ENCODE measurements at regions not wholly inside any gene's neighbourhood (a gene's known extent, or its start where the extent isn't known, plus 50 kb on each side); places are given as distances from the start of the nearest gene placed in this dataset.

DNA sequence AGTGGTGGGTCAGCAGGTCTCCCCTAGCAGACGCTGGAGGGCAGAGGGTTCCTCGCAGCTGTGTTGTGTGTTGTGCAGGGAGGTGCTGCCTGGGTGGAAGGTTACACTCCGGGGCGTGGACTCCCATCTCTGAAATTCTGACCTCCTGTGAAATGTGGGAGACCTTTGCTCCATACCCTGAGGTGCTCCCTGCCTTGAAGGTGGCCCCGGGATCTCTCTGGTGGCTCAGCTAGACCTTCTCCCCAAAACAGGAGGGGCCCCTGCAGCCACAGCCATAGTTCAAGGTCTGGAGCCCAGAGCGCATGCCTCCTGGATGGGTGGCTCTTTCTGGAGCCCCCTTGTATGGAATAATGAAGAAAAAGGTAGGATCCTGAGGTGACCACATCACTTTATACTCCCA is 70.2 kb downstream of the SOX1 start:
- H2AFZ ChIP-seq (ENCODE audit: low read depth, low read length), result no peak overlapping the region
- no peak overlapping the region for H3K27ac ChIP-seq (ENCODE audit: low read length)
- no peaks in the 10 kb centered on the region for H3K27me3 ChIP-seq (ENCODE audit: insufficient read depth, low read depth, low read length)
- no peaks in the 10 kb centered on the region for H3K79me2 ChIP-seq (replicated peaks; ENCODE audit: insufficient read depth, low read length)
- no peaks in the 10 kb centered on the region for H3K9me3 ChIP-seq (ENCODE audit: low read length)
- TF ChIP-seq RAD21 (conservative IDR thresholded peaks at IDR 0.05) (no peak), SMC3 (conservative IDR thresholded peaks at IDR 0.05; ENCODE audit: poor library complexity) (no peak), EZH2 (IDR thresholded peaks at IDR 0.05; ENCODE audit: borderline replicate concordance, insufficient read depth, low read length, poor library complexity, severe bottlenecking) (no peak), EP300 (conservative IDR thresholded peaks at IDR 0.05; ENCODE audit: poor library complexity, severe bottlenecking) (no peak), MXI1 (conservative IDR thresholded peaks at IDR 0.05; ENCODE audit: poor library complexity, severe bottlenecking) (no peak), TAF1 (IDR thresholded peaks at IDR 0.05; ENCODE audit: low read depth) (no peak), POLR2AphosphoS5 (IDR thresholded peaks at IDR 0.05) (no peak)
- TF ChIP-seq, protein P1, sequence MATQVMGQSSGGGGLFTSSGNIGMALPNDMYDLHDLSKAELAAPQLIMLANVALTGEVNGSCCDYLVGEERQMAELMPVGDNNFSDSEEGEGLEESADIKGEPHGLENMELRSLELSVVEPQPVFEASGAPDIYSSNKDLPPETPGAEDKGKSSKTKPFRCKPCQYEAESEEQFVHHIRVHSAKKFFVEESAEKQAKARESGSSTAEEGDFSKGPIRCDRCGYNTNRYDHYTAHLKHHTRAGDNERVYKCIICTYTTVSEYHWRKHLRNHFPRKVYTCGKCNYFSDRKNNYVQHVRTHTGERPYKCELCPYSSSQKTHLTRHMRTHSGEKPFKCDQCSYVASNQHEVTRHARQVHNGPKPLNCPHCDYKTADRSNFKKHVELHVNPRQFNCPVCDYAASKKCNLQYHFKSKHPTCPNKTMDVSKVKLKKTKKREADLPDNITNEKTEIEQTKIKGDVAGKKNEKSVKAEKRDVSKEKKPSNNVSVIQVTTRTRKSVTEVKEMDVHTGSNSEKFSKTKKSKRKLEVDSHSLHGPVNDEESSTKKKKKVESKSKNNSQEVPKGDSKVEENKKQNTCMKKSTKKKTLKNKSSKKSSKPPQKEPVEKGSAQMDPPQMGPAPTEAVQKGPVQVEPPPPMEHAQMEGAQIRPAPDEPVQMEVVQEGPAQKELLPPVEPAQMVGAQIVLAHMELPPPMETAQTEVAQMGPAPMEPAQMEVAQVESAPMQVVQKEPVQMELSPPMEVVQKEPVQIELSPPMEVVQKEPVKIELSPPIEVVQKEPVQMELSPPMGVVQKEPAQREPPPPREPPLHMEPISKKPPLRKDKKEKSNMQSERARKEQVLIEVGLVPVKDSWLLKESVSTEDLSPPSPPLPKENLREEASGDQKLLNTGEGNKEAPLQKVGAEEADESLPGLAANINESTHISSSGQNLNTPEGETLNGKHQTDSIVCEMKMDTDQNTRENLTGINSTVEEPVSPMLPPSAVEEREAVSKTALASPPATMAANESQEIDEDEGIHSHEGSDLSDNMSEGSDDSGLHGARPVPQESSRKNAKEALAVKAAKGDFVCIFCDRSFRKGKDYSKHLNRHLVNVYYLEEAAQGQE (IDR thresholded peaks at IDR 0.05; ENCODE audit: borderline replicate concordance), result no peak
- TF ChIP-seq, protein P2, sequence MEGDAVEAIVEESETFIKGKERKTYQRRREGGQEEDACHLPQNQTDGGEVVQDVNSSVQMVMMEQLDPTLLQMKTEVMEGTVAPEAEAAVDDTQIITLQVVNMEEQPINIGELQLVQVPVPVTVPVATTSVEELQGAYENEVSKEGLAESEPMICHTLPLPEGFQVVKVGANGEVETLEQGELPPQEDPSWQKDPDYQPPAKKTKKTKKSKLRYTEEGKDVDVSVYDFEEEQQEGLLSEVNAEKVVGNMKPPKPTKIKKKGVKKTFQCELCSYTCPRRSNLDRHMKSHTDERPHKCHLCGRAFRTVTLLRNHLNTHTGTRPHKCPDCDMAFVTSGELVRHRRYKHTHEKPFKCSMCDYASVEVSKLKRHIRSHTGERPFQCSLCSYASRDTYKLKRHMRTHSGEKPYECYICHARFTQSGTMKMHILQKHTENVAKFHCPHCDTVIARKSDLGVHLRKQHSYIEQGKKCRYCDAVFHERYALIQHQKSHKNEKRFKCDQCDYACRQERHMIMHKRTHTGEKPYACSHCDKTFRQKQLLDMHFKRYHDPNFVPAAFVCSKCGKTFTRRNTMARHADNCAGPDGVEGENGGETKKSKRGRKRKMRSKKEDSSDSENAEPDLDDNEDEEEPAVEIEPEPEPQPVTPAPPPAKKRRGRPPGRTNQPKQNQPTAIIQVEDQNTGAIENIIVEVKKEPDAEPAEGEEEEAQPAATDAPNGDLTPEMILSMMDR (IDR thresholded peaks at IDR 0.05; ENCODE audit: poor library complexity, severe bottlenecking), result no peak
- H3K9me2 ChIP-seq (ENCODE audit: insufficient read depth, low read length), result no peaks in the 10 kb centered on the region
- no peaks in the 10 kb centered on the region for H3F3A ChIP-seq (ENCODE audit: insufficient read depth, low read length, poor library complexity, severe bottlenecking)
- no peak overlapping the region for H3K4me3 ChIP-seq (ENCODE audit: low read length)
- no peak overlapping the region for H3K9ac ChIP-seq (ENCODE audit: low read length)
- H3K36me3 ChIP-seq (ENCODE audit: insufficient read depth, low read length), result no peaks in the 10 kb centered on the region
- H3K4me2 ChIP-seq (ENCODE audit: low read length), result no peak overlapping the region
- no peaks in the 10 kb centered on the region for H4K20me1 ChIP-seq (ENCODE audit: insufficient read depth)

DNA sequence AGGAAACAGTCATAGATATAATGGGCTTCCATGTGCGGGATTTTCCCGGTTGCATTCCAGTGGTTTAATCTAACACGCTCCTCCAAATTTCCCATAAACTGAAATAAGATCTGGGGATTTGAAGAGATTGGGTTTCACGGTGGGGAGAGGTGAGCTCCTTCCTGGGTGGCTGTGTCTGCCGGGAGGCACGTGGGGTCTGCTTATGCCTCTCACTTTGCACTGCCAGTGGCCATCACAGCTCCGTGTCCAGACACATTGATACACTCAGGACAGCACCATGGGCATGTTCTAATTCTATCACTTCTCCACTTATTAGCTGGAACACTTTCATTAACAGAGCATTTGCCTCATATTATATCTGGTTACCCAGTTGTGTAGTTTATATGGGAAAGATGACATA is 73.4 kb downstream of the SOX1 start:
- no peak overlapping the region for H3K4me3 ChIP-seq (ENCODE audit: low read length)
- H4K20me1 ChIP-seq (ENCODE audit: insufficient read depth), result no peaks in the 10 kb centered on the region
- no peak overlapping the region for H2AFZ ChIP-seq (ENCODE audit: low read depth, low read length)
- TF ChIP-seq EP300 (conservative IDR thresholded peaks at IDR 0.05; ENCODE audit: poor library complexity, severe bottlenecking), result no peak
- no peak for TF ChIP-seq SMC3 (conservative IDR thresholded peaks at IDR 0.05; ENCODE audit: poor library complexity)
- TF ChIP-seq TAF1 (IDR thresholded peaks at IDR 0.05; ENCODE audit: low read depth), result no peak
- no peak overlapping the region for H3K27ac ChIP-seq (ENCODE audit: low read length)
- no peaks in the 10 kb centered on the region for H3K27me3 ChIP-seq (ENCODE audit: insufficient read depth, low read depth, low read length)
- no peak overlapping the region for H3K9ac ChIP-seq (ENCODE audit: low read length)
- H3F3A ChIP-seq (ENCODE audit: insufficient read depth, low read length, poor library complexity, severe bottlenecking), result no peaks in the 10 kb centered on the region
- no peaks in the 10 kb centered on the region for H3K9me2 ChIP-seq (ENCODE audit: insufficient read depth, low read length)
- no peak overlapping the region for H3K4me2 ChIP-seq (ENCODE audit: low read length)
- no peaks in the 10 kb centered on the region for H3K9me3 ChIP-seq (ENCODE audit: low read length)
- no peaks in the 10 kb centered on the region for H3K36me3 ChIP-seq (ENCODE audit: insufficient read depth, low read length)
- no peaks in the 10 kb centered on the region for H3K79me2 ChIP-seq (replicated peaks; ENCODE audit: insufficient read depth, low read length)

Measured in neural cell (in vitro differentiated cells).